Stimulated activated CD8-positive, alpha-beta memory T cell treated with anti-CD3 and anti-CD28 coated beads, Interleukin-7, amount 100 ng/mL, for 24 hours (primary cell): ENCODE measurements at regions not wholly inside any gene's neighbourhood (a gene's known extent, or its start where the extent isn't known, plus 50 kb on each side); places are given as distances from the start of the nearest gene placed in this dataset.

Experiments used
- DNase-seq: peaks from one replicate; pipeline ENCODE4 v3.0.0-alpha.2; 2020; ENCODE audit warnings: low read depth

DNA sequence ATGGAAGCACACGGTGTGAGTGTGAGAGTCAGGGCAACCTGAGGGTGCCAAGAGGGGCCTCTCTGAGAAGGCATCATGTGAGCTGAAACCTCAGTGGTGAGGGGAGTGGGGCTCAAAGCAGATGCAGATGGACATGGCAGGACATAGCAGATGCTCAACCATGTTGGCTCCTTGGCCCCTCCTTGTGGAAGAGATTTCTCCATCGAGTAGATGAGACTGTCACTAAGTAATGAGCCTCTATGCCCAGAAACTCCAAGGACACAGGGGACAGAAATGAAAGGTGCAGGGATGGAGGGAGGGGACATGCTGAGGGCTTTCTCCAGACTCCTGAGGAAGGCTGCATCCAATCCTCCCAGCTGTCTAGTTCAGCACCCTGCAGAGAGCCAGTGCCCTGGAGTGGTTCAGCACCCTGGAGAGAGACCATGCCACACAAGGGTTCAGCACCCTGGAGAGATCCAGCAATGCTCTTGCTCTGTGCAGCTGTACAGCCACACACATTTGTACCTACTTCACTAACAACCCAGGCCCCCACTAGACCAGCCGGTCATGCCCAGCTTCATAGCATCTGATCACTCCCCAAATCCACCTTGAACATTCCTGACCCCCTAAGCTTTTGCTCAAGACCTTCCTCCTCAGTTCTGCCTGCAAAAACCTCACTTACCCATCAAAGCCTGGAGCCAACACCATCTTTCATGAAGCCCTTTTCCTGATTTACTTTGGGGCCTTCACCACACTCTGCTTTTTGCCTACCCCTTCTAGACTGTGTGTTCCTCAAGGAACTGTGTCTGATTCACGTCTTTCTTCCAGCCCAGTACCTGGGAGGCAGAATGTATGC is 252.0 kb downstream of the CTTN start:
- no peak for DNase-seq

DNA sequence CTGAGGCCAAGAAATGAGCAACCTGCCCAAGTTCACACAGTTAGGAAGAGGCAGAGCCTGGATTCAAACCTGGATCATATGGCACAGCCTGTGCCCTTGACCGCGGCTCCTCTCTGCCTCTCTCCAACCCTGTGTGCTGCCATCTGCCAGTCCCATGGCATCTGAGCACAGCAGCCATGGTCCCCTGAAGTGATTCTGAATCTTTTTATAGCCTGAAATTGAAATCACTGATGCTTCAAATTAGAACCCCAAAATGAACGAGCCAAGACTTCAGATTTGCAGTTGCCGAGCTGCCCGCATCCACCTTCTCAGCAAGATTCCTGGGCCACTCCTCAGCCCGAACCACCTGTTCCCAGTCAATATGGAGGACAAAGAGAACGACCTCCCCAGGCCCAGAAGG is 252.7 kb downstream of the CTTN start:
- no peak for DNase-seq

DNA sequence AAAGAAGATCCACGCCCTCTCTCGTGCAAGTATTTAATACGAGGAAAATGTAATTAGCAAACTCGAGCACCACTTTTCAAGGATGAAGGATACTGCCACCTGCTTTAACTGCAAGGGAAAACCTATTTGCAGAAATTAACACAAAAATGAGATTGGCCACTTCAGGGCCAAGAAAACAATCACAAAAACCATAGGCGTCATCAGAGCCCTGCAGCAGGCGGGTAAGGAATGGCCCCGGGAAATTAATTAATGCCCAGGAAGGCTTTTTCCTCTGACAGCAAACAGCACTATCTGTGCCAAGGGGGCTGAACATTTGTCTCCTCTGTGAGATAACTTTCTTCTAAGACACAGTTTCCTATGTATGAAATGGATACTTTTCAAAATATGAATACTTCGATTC is 255.7 kb downstream of the CTTN start:
- DNase-seq, result no peak

DNA sequence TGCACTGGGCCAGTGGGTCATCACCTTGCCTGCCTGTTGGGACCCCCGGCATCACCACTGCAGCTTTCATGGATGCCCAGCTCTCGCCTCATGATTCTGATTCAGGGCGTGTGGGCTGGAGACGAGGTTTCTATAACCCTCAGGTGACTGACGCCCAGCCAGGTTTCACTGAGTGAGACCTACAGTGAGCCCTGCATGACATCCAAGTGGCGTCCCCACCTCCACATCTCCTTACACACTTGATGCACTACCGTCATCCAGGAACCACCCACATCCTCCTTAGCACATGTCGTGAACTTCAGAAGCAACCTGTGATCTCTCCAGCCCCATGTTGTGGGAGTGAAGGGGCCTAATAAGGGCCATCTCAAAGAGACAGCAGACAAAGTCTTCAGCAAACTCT is 257.5 kb downstream of the CTTN start:
- DNase-seq, result no peak

DNA sequence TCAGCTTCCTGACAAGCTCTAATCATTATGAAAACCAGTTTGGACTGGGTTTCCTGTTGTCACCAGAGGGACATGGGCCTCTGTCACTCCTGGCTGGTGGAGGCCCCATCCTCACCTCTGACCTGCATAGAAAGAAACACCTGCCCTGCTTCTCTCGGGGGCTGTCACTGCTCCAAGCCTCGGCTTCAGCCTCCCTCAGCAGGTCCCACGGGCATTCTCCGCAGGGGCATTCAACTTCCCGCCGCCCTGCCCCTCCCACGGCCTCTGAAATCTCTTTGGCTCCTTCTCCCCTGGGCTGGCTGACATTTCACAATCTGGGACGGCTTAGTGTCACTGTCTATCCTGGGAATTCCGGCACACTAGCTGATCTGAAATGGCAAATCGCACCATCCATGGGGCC is 257.9 kb downstream of the CTTN start:
- DNase-seq, result no peak

DNA sequence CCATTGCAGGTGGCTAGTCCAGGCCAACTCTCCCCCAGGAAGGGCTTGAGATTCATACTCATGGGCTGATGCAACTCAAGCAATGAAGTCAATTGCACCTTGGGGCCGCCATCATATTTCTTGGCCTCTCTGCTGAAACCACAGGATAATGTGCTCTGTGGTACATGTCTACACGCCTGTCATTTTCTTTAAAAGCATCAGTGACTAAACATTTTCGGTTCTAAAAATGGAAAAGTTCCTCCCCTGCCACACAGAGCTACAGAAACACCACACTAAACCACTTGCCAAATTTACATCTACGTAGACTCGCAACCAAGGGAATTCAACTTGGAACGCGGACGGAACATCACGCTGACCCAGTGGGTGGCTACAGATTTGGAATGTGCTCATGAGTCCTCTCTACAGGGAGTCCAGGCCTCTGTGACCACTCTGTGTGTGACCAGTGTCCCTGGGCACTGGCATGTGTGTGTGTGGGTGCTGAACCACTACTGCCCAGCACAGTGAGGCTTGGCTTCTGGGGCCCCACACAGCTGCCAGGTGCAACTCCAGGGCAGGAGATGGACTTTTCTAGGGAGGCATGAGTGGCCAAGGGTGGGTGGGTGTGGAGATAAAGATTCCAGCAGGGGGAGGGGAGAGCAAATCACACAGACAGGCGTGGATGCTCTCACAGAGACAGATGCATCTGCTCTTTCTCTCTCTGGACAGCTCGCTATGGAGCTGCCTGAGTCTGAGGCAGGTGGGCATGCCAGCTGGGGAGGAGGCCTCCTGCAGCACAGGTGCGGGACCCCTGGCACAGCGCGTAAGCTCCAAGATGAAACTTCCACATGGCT is 261.9 kb downstream of the CTTN start:
- DNase-seq, result no peak

DNA sequence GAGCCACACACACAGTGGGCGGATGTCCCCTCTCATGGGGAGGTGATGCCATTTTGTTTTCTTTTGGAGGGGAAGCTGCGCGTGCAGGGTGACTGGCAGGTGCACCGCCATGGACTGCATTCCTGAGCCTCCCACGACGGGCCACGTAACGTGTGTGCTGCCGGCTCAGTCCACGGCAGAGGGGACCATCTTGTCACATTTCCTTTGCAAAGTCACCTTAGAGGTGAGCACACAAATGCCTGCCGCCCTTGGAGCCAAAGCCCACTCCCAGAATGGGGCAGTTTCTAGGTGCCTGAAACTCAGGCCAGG is 262.5 kb downstream of the CTTN start:
- no peak for DNase-seq

DNA sequence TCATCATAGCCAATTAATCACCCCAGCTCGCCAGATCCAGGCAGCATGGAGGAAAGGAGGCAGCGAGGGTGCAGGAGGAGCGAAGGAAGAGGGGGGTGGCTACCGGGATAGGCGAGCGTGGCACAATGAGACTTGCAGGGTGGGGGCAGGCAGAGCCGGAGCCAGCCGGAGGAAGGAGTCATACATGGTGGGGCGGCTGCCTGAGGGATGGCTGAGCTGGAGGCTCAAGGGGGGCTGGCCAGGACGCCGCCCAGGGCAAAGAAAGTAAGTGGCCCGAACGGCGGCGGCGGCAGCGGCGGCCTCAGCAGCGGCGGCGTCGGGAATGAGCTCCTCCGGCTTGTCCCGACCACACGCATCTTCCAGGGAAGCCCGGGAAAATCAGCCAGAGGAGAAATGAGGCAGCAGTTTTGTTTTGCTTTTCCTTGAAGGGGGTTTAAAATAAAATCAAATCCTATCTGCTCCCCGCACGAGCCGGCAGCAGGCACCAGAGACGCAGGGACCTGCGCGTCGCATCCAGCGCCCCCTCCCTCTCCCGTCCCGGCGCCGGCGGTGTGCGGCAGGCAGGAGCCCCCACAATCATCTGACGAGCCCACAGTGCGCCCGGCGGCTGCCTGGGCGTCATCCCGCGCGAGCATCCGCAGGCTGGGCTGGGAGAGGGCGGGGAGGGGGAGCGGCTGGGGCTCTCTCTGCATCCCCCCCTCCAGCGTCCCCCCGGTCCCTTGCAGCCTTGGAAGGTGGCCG is 263.6 kb downstream of the CTTN start:
- no peak for DNase-seq

DNA sequence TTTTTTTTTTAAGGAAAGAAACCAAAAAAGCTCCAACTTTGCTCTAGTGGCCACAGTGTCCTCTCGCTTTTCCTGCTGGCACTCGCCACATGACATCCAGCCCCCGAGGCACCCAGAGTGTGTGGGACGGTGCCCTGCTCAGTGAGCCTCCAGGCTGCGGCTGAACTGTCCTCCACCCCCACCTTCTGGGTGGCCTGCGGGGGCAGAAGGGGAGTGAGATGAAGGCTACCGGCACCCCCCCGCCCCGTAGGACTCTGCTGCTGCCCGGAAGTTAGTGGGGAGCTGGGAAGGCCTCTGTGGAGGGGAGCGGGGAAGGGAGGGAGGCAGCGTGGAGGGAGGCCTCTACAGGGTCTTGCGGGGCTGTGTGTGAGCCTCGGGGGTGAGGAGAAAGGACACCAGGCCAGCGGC is 264.4 kb downstream of the CTTN start:
- DNase-seq, result no peak

DNA sequence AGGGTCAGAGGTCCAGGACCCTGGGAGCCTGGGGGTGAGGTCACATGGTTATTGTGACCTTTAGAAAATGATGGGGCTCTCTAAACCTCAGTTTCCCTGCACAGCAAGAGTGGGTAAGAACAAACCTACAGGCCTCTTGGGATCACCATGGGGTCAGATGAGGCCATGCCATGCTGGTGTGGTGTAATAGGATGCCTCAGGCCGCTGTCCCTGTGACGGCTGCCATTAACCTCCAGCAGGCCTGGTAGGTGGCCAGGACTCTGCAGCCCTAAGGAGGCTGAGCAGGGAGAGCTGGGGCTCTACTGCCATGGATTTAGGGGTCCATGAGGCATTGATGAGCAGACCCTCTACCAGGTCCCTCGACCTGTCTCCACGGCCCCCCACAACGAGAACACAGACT is 265.5 kb downstream of the CTTN start:
- no peak for DNase-seq

DNA sequence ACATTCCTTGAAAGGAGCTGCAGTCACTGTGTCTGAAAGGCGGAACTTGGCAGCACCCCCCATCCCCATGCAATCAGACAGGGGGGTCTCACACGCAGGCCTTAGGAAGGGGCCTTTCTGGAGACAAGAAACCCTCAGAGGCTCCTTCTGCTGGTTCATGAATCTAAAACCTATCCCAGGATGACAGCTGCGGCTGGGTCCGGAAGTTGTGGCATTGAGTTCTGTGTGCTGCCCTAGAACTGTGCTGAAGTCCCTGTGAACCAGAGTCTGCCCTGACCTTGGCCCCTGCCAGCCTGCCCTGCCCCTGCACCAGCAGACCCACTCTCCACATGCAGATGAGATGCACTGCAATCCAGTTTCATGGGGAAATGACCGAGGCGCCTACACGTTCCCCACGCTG is 268.0 kb downstream of the CTTN start:
- DNase-seq, result no peak

DNA sequence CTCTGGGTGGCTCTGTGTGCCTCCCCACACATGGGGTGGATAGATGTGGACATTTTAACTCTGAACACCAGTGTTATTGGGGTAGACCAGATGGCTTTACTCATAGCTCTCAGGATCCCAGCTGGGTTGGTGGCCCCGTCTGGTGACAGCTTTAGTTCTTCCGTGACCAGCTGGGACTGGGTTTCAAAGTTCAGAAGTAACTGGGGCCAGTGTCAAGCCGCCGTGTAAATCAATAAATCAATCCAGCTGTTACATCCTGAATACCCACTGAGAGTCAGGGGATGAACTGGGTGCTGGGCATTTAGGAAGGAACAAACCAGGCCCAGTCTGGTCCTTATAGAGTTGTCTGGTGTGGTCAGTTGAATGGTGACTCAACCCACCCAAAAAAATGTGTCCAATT is 269.4 kb downstream of the CTTN start:
- no peak for DNase-seq

DNA sequence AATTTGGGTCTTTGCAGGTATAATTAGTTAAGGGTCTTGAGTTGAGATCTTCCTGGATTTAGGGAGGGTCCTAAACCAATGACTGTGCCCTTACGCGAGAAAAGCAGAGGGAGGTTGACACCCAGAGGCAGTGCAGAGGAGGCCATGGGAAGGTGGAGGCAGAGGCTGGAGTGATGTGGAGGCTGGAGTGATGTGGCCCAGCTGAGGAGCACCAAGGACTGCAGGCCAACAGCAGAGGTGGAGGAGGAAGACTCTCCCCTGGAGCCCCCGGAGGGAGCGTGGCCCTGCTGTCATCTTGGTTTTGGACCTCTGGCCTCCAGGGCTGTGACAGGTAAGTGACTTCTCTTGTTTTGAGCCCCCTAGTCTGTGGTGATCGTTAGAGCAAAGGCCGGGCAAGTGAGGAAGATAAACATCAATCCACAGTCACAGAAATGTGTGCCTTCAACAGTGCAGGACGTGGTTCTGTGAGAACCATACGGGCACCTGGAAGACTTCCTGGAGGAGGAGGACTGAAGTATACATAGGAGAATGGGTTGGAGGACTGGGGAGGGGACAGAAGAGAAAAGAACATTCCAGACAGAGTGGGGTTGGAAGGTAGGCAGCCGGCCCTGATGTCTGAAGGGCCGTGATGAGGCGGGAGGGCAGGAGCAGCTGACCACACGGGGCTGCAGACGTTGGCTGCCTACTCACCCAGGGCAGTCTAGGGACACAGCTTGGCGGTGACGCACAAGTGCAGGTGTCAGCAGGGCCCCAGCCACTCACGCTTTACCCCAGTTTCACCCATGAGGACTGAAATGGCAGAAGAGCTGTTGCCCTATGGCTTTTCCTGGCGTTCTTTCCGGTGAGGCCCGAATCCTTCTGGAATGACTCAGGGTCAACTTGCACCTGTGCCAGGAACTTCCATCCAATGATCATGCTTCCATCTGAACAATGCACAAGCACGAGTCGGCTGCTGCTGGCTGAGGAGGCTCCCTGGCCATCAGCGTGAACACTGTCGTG is 270.2 kb downstream of the CTTN start:
- DNase-seq, result no peak

DNA sequence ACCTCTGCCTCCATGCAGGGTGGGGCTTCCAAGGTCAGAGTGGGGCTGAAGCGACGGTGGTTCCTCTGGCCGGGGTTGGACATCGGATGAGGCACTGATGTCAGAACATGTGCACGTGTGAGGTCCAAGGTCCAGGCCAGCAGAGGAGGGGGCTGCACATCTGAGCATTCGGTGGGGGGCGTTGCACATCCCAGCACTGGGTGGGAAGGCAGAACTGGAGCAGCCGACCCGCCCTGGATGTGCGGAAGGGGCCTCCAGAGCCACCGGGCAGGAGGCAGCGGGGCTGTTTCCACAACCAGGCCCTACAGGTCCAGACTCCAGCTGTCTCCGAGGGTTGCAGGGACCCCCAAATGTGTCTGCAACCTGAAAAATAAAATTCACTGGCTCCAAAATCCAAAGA is 271.0 kb downstream of the CTTN start:
- DNase-seq, result no peak

DNA sequence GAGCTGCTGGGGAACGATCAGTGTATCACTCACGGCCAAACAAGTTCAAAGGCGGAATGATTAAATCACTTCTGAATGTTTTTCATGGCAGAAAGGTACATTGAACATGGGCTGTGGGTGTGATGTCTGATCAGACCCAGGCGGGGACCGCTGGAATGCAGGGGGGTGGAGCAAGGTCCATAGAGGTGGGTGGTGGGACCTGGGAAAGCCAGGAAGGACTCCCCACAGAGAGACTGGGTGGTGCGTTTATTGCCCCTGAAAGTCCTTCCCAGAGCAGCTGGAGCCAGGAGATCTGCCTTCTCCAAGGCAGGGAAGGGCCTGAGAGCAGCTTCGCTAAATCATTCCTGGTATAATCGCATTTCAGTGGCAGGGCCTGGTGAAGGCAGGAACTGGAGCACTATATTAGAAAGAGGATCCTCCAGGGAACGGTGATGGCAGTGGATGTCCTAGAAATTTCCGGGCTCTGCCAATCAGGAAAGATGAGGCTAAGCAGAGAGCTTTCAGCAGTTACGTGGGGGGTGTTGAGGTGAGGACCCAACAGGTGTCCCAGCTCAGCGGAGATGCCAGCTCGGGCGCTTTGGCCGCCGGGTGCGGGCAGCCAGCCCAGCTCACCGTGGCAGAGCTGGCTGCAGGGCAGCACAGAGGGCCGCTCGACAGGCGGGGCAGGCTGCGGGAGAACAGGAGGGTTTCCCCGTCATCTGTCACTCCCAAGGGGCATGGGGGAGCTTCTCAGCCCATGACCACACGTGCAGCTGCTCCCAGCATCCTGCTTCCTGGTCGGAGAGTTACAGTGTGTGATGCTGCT is 271.7 kb downstream of the CTTN start:
- no peak for DNase-seq

DNA sequence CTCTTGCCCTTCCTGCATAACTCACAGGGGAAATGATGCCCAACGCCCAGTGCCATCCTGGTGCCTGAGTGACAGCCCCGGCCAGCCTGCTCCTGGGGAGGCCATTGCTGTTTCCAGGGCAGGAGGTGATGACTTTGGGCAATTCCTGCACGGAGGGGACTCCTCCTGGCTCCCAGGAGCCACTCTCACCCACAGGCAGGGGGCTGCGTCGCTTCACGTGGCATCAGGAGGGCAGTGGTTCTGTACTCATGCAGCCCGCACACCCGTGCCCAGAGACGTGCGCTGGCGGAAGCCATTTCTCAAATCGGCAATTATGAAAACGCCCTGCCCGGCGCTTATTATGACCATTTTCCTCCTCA is 272.3 kb downstream of the CTTN start:
- no peak for DNase-seq

DNA sequence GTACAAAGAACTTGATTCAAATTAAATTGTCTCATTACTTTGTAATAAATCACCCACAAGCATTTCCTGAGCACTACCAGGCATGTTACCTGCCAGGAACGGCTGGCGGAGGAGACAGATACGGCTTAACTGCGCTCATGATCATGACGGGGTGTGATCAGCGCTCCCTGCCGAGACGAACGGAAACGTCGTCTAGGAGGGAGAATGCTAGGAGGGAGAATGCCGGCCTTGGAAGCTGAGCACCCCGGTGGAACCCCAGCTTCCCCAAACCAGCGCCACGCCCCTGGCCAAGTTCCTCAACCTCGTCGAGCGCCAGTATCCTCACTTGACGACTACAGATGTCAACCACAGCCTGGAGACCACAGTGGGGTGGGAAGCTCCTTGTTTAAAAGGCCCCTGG is 272.8 kb downstream of the CTTN start:
- no peak for DNase-seq

DNA sequence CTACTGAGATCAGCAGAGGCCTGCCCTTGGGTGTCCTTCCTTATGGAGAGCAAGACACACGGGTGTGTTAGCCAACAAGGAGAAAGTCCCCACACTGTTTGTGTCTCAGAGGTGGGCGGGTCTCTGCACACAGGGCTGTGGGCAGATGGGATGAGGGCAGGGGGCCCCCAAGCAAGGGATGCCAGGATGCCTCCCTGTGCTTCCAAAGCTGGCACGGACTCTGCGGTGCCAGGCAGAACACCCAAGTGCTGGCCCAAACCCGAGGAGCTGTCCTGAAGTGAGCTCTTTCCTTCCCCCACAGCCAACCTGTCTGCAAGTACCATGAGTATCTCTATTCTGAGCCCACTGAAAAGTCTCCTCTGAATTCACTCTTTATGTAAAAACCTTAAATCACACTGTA is 273.3 kb downstream of the CTTN start:
- DNase-seq, result no peak

DNA sequence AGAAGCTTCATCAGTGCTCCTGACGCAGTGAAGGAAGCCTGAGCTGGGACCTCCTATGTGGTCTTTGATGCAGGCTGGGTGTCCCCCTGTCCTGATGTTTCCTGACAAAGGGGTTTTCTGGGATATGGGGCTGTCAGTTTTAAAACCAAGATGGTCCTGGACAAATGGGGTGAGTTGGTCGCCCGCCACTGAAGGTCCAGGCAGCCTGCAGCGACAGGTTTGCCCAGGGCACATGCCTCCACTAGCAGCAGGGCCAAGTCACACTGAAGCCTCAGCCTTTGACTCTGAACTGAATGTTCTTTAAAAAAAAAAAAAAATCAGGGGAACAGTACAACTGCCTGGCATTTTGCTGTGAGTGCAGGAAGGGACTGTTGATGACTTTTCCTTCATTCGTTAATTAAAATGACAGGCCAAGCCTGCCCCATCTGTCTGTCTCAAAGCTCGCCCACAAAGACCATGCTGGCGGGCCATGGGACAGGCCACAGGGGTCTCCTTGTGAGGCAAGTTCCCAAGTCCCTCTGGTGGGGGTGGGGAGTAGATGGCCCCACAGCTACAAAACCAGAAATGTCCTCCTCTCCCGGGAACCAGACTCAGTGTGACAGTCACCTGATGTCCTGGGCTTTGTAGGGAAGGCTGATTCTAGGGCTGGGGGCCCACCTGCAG is 274.8 kb downstream of the CTTN start:
- no peak for DNase-seq

DNA sequence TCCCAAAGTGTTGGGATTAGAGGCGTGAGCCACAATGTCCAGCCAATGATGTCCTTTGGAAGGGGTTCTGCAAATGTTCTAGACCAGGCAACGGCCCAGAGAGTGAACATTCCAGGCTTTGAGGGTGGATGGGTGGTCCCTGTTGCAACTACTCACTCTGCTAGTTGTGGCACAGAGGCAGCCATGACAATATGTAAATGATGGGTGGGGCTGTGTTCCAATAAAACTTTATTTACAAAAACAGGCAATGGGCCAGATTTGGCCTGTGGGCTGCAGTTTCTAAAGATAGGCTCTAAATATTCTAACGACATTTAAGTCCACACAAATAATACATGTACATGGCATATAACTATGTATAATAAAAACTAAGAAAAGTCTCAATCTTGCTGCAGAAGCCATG is 276.3 kb downstream of the CTTN start:
- no peak for DNase-seq
